Endothelial cell of umbilical vein (primary cell): ENCODE measurements at regions not wholly inside any gene's neighbourhood (a gene's known extent, or its start where the extent isn't known, plus 50 kb on each side); places are given as distances from the start of the nearest gene placed in this dataset.

ENCODE experiments used
- BruUV-seq: library from RNA; stranded (reverse); fragments of 400-500 nt; replicated peaks from 2 replicates; lab custom pipeline; 2021; lab: Mats Ljungman, UMichigan
- CTCF ChIA-PET: fragments of 300-600, 350-600 bp; sonication (Branson Sonifier 250); formaldehyde crosslinking; loops from one replicate; lab custom pipeline; 2021; ENCODE audit warnings: antibody characterized with exemption, inconsistent platforms; lab: Charles Lee
- POLR2A ChIA-PET: fragments of 300-600, 350-600 bp; sonication (Branson Sonifier 250); formaldehyde crosslinking; loops from one replicate; lab custom pipeline; 2021; ENCODE audit warnings: antibody characterized with exemption, inconsistent platforms; lab: Charles Lee
- DNase-seq: peaks from one replicate; pipeline ENCODE4 v3.0.0-alpha.2; 2011; ENCODE audit warnings: low read depth, low spot score
- FAIRE-seq: peaks from 2 replicates; lab custom pipeline; 2011; peaks lifted over from hg19 to GRCh38; lab: Jason Lieb, UNC
- H2AFZ ChIP-seq: 2 replicates; pipeline ENCODE4 v1.6.0; 2012; ENCODE audit warnings: low read depth, low read length, control low read depth, inconsistent platforms
- H3K27ac ChIP-seq: 2 replicates; pipeline ENCODE4 v1.5.1; 2011; ENCODE audit warnings: low read depth, mild to moderate bottlenecking, control low read depth, low read length, moderate library complexity; ENCODE audit not compliant: insufficient read depth
- H3K27me3 ChIP-seq, 2 experiments: 2 replicates each; pipeline versions ENCODE4 v1.6.0 to v1.6.1; 2011; ENCODE audit warnings: low read length in 2 of 2, mixed read lengths in 1 of 2; ENCODE audit not compliant: control insufficient read depth in 2 of 2, insufficient read depth in 2 of 2
- H3K36me3 ChIP-seq, 2 experiments: 2 replicates in 1 of 2; 3 replicates in 1 of 2; pipeline ENCODE4 v1.5.1; 2011; ENCODE audit warnings: low read length in 2 of 2, mild to moderate bottlenecking in 1 of 2, moderate library complexity in 1 of 2; ENCODE audit not compliant: control insufficient read depth in 2 of 2, insufficient read depth in 2 of 2; ENCODE audit errors: extremely low read depth in 1 of 2
- H3K4me1 ChIP-seq: 3 replicates; pipeline ENCODE4 v1.5.1; 2011; ENCODE audit warnings: mild to moderate bottlenecking, low read length; ENCODE audit not compliant: control insufficient read depth, insufficient read depth; ENCODE audit errors: extremely low read depth
- H3K4me2 ChIP-seq: 2 replicates; pipeline ENCODE4 v1.6.1; 2011; ENCODE audit warnings: low read length, control low read depth, mixed read lengths; ENCODE audit not compliant: insufficient read depth
- H3K4me3 ChIP-seq, 3 experiments: fragments of 200-600 bp in 1 of 3; sonication (generic), shearing (Covaris generic) in 1 of 3; replicated peaks in 1 of 3; 2 replicates each; pipeline ENCODE4 v1.5.1; 2011 to 2016; ENCODE audit warnings: control low read depth in 3 of 3, low read length in 3 of 3, mild to moderate bottlenecking in 2 of 3, inconsistent platforms in 1 of 3, low read depth in 1 of 3, moderate library complexity in 1 of 3; ENCODE audit not compliant: insufficient read depth in 1 of 3
- H3K79me2 ChIP-seq: 2 replicates; pipeline ENCODE4 v1.6.0; 2012; ENCODE audit warnings: low read length, inconsistent platforms; ENCODE audit not compliant: control insufficient read depth, insufficient read depth
- H3K9ac ChIP-seq: replicated peaks from 2 replicates; pipeline ENCODE3; 2011; ENCODE audit warnings: low read length, control low read depth; ENCODE audit not compliant: insufficient read depth; ENCODE audit errors: extremely low read depth
- H3K9me1 ChIP-seq: replicated peaks from 3 replicates; pipeline ENCODE4 v1.6.0; 2011; ENCODE audit warnings: mild to moderate bottlenecking, low read length; ENCODE audit not compliant: control insufficient read depth, insufficient read depth; ENCODE audit errors: extremely low read depth
- H3K9me3 ChIP-seq: replicated peaks from 2 replicates; pipeline ENCODE4 v1.5.1; 2012; ENCODE audit warnings: low read length, inconsistent platforms; ENCODE audit not compliant: control insufficient read depth, insufficient read depth
- H4K20me1 ChIP-seq: replicated peaks from 2 replicates; pipeline ENCODE3; 2011; ENCODE audit warnings: mild to moderate bottlenecking, low read length; ENCODE audit not compliant: control insufficient read depth, insufficient read depth; ENCODE audit errors: extremely low read depth
- EZH2 ChIP-seq: IDR thresholded peaks from 2 replicates; pipeline ENCODE4 v1.6.1; 2012; ENCODE audit warnings: borderline replicate concordance, low read depth, mild to moderate bottlenecking, moderate library complexity, low read length, inconsistent platforms; ENCODE audit not compliant: severe bottlenecking
- FOS ChIP-seq: IDR thresholded peaks from 2 replicates; pipeline ENCODE4 v1.6.1; 2011; ENCODE audit warnings: mild to moderate bottlenecking, low read length, moderate library complexity, borderline replicate concordance; ENCODE audit not compliant: insufficient read depth
- GATA2 ChIP-seq: IDR thresholded peaks from 2 replicates; pipeline ENCODE4 v1.7.0; 2011; ENCODE audit warnings: low read depth, mild to moderate bottlenecking, moderate library complexity, mixed read lengths, low read length; ENCODE audit not compliant: insufficient read length, insufficient read depth
- JUN ChIP-seq: IDR thresholded peaks from 2 replicates; pipeline ENCODE4 v1.6.1; 2011; ENCODE audit warnings: borderline replicate concordance, low read depth; ENCODE audit not compliant: insufficient read length, insufficient read depth
- MYC ChIP-seq: IDR thresholded peaks from one replicate; pipeline ENCODE4 v1.6.1; 2011; ENCODE audit warnings: mild to moderate bottlenecking, low read depth, low read length
- POLR2A ChIP-seq: IDR thresholded peaks from 2 replicates; pipeline ENCODE4 v1.6.1; 2012; ENCODE audit warnings: low read depth, mild to moderate bottlenecking, control low read depth, low read length
- POLR2AphosphoS5 ChIP-seq: IDR thresholded peaks from 2 replicates; pipeline ENCODE4 v1.6.1; 2012; ENCODE audit warnings: low read depth, mild to moderate bottlenecking, control low read depth, low read length, moderate library complexity; ENCODE audit not compliant: insufficient read depth
- dilution Hi-C: fragments of 300-500 bp; cut with MboI; formaldehyde crosslinking; loops from one replicate; pipeline ENCODE4 v1.15.0; 2019; ENCODE audit warnings: low sequenced_read_pairs; ENCODE audit not compliant: extremely low pct_ligation_motif_present
- intact Hi-C: fragments of 100-400 bp; cut with micrococcal nuclease; formaldehyde crosslinking; loops from one replicate; pipeline ENCODE4 v1.10.0; 2022
- TF ChIP-seq, protein P1 (sequence below), 2 donors: IDR thresholded peaks; 1 replicate in 1 of 2; 2 replicates in 1 of 2; pipeline ENCODE4 v1.5.1; 2011; ENCODE audit warnings: low read length in 2 of 2, mild to moderate bottlenecking in 2 of 2, moderate library complexity in 2 of 2, control low read depth in 1 of 2, inconsistent platforms in 1 of 2, low read depth in 1 of 2; ENCODE audit not compliant: insufficient read depth in 1 of 2; ENCODE audit errors: extremely low read depth in 1 of 2
- TF ChIP-seq, protein P2 (sequence below): IDR thresholded peaks from 2 replicates; pipeline ENCODE4 v1.6.1; 2011; ENCODE audit not compliant: insufficient read depth, insufficient read length

DNA sequence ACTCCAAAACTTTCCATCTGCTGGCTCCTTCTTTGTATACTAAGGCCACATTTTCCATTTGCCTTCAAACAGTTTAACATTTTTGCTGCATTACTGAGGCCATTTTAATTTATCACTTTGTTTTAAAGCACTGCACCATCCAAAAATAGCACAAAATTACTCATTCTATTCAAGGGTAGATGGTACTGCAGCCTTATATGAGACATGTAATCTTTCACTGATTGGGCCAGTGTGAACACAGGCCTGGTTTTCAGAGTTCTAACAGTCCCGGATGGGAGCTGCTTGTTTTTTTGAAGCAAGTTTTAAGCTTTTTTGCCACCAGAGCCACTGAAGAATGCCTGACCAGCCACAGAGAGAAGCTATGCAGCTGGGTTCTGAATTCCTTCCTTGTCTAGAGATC, 172.3 kb upstream of the TSC22D2 start:
- FAIRE-seq (no peak), DNase-seq (no peak)
- Histone ChIP-seq H3K79me2 (no peaks in the 10 kb centered on the region), H3K4me1 (peaks cover 34% of the 10 kb centered on the region), H4K20me1 (no peaks in the 10 kb centered on the region), H3K4me2 (no peak overlapping the region), H3K9me3 (no peaks in the 10 kb centered on the region), H3K4me3 (no peak overlapping the region), H3K9me1 (no peaks in the 10 kb centered on the region), H3K27ac (no peak overlapping the region), H3K9ac (no peak overlapping the region), H2AFZ (no peak overlapping the region), H3K36me3 (no peaks in the 10 kb centered on the region), H3K27me3 (no peaks in the 10 kb centered on the region)
- dilution Hi-C loops (loop anchor here (25.0 kb wide), 1 partner anchor 177 kb away; the partner anchor contains the start of gene TSC22D2), intact Hi-C loops (no loop called here)
- no TSS peak for BruUV-seq
- TF ChIP-seq FOS (no peak), GATA2 (no peak), MYC (no peak), POLR2A (no peak), POLR2AphosphoS5 (no peak), EZH2 (no peak), JUN (no peak)
- TF ChIP-seq, protein P1, sequence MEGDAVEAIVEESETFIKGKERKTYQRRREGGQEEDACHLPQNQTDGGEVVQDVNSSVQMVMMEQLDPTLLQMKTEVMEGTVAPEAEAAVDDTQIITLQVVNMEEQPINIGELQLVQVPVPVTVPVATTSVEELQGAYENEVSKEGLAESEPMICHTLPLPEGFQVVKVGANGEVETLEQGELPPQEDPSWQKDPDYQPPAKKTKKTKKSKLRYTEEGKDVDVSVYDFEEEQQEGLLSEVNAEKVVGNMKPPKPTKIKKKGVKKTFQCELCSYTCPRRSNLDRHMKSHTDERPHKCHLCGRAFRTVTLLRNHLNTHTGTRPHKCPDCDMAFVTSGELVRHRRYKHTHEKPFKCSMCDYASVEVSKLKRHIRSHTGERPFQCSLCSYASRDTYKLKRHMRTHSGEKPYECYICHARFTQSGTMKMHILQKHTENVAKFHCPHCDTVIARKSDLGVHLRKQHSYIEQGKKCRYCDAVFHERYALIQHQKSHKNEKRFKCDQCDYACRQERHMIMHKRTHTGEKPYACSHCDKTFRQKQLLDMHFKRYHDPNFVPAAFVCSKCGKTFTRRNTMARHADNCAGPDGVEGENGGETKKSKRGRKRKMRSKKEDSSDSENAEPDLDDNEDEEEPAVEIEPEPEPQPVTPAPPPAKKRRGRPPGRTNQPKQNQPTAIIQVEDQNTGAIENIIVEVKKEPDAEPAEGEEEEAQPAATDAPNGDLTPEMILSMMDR (IDR thresholded peaks at IDR 0.05; ENCODE audit: extremely low read depth in 1 of 2, insufficient read depth in 1 of 2, low read depth in 1 of 2, low read length in 2 of 2), result no peak
- TF ChIP-seq, protein P2, sequence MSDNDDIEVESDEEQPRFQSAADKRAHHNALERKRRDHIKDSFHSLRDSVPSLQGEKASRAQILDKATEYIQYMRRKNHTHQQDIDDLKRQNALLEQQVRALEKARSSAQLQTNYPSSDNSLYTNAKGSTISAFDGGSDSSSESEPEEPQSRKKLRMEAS, result no peak
- ChIA-PET POLR2A (no interaction called here), CTCF (interaction anchor here (0.7 to 1.0 kb wide), 2 partner anchors 177 to 260 kb away, joined by 3 read pairs; no protein-coding TSS in a partner anchor)
